HEK293 (cell line): ENCODE measurements at regions not wholly inside any gene's neighbourhood (a gene's known extent, or its start where the extent isn't known, plus 50 kb on each side); places are given as distances from the start of the nearest gene placed in this dataset.

Experiments
- ZNF112 ChIP-seq: fragments of 450-650 bp; formaldehyde crosslinking; IDR thresholded peaks from 2 replicates; pipeline ENCODE4 v1.5.0; 2017; ENCODE audit warnings: missing biosample characterization, missing genetic modification characterization
- ZNF670 ChIP-seq: fragments of 450-650 bp; formaldehyde crosslinking; IDR thresholded peaks from 2 replicates; pipeline ENCODE4 v1.5.1; 2016; ENCODE audit warnings: missing biosample characterization, missing genetic modification characterization, low read depth

DNA sequence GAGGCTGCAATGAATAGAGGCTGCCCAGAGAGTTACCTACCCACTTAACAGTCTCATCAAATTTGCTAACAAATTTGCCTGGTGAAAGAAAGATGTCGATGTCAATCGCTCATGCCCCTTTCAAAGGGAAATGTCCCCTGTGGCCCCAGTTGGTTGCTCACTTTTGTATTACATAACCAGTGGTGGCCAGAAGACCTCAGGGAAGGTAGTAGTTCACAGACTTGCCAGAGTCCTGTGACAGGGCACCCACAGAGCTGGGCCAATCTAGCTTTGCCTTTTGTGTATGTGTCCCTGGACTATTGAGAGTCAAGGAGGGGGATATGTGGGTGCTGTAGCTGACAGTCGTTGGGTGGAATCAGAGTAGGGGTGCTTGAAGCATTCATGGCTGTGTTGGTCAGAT, 70.7 kb upstream of the CCN6 start:
- TF ChIP-seq ZNF670 (tag by site-specific recombination) (no peak), ZNF112 (tag by site-specific recombination) (no peak)
